ENCODE measurements at regions not wholly inside any gene's neighbourhood (a gene's known extent, or its start where the extent isn't known, plus 50 kb on each side); places are given as distances from the start of the nearest gene placed in this dataset.

DNA sequence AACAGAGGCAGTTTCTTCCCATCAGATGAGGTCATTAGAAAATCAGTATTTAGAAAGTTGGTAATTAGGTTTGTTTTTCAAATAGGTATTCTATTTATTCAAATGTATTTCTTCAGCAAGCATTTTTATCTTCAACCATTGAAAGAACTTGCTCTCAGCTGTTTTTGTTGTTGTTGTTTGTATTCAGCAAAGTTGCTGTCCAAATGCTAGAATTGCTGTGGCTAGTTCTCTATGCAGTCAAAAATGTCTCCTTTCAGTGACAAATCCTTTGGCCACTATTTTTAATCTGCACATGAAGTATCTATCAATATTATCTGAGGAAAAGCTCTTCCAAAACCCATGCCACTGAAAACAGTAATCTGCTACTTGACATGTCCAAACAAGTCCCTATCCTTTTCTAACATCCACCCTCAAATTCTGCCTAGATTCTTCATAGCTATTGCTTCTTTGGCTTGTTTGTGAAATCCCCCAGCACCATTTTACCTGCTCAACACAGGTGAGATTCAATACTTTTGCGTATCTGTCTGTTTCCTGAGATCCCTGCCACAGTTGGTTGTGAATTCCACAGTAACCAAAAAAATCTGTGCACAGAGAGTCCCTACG lies 1005.4 kb downstream of the GRIK2 start:
- TF ChIP-seq, protein P1, sequence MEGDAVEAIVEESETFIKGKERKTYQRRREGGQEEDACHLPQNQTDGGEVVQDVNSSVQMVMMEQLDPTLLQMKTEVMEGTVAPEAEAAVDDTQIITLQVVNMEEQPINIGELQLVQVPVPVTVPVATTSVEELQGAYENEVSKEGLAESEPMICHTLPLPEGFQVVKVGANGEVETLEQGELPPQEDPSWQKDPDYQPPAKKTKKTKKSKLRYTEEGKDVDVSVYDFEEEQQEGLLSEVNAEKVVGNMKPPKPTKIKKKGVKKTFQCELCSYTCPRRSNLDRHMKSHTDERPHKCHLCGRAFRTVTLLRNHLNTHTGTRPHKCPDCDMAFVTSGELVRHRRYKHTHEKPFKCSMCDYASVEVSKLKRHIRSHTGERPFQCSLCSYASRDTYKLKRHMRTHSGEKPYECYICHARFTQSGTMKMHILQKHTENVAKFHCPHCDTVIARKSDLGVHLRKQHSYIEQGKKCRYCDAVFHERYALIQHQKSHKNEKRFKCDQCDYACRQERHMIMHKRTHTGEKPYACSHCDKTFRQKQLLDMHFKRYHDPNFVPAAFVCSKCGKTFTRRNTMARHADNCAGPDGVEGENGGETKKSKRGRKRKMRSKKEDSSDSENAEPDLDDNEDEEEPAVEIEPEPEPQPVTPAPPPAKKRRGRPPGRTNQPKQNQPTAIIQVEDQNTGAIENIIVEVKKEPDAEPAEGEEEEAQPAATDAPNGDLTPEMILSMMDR (IDR thresholded peaks at IDR 0.05): no peak

DNA sequence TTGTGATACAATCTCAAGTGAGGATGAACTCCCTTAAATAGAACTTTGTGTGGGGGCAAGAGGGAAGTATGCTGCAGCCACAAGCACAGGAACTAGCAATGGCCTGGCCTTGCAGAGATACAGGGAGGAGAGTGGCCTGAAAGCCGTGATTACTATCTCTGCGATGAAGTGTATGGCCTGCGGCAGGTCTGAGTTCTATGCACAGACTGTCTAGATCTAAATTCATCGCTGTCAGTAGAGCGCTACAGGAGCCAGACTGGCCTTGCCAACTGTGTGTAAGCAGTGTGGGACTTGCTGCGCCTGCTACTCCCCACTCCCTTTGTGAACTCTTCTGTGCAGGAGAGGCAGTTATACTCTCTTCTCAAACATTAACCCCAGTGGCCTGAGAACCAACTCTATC lies 997.0 kb downstream of the GRIK2 start:
- TF ChIP-seq, protein P1 (IDR thresholded peaks at IDR 0.05): no peak

DNA sequence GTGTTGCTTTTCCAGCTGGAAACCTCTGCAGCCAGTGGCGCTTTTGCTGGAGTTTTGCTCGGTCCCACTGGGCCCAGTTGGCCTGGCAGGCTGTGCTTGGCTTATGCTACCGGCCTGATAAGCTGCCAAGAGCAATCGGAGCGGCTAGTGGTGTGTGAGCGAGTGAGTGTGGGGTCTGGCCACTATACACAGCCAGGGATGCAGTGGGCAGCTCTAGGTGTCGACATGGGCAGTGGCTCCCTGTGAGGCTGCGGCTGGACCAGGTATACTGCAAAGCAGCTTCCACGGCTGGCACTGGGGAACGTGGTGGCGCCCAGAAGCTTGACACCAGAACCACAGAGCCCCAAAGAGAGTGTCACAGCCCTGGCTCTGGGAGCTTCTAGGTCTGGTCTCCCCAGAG lies 996.5 kb downstream of the GRIK2 start:
- TF ChIP-seq, protein P1 (IDR thresholded peaks at IDR 0.05): no peak

DNA sequence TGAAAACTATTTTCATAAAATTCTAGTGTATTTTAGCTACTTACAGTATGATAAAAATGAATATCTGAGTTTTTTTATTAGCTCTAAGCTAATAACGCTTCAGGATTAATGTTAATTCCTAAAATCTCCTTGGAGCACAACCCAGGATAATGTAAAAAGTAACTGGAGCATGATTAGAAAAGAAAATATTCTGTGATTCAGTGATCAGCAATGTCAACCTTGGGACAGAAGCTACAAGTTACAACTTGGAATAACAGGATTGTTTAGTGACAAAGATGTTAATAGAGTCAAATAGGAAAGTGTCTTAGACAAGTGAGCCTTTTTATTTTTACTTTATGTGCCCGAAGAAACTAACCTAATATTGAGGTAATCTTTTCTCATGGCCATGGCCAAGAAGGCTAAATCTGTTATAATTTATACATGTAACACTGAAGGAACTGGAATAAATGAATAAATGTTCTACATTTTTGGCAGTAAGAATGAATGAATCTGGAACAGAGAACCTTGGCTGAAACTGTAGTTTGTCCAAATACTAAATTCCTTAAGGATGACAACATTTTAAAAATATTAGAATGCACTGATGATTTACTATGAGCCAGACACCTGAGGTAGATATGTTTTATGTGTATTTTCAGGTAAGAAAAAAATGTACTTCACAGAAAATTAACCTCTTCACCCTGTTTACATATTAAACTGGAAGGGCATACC lies 994.0 kb downstream of the GRIK2 start:
- TF ChIP-seq, protein P1 (IDR thresholded peaks at IDR 0.05): no peak

DNA sequence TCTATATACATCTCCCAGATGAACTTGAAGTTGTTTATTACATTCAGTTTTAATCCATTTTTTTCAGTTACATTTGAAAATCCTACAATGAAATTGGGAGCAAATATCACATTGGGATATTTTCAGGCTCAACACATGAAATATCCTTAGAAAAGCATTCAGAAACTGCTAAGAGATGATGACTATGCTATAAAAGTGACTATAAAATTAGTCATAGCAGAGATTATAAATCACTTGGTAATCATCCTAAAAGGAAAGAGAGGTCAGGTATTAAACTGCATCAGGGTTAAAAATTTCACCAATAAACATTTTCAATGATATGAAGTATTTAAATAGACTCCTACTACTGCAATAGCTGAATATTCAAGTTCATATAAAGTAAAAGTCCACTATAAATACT lies 987.7 kb downstream of the GRIK2 start:
- TF ChIP-seq, protein P1 (IDR thresholded peaks at IDR 0.05): no peak

DNA sequence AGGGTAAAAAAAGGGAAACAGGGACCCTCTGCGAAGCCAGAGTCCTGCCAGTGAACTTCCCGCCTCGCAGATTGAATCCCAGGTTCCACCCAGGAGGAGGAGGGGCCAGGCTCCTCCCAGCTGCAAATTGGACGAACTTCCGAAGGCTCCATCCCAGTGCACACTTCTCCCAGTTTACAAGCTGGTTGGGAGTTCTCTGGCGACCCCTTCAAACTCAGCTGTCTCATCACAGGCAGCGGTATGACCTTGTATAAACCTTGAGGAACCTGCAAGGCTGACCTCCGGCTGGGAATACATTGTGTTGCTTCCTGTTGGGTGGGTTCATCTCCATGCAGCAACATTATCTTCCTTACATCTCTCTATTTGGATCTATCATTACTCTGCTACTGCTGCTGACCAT lies 962.7 kb downstream of the GRIK2 start:
- TF ChIP-seq, protein P1 (IDR thresholded peaks at IDR 0.05): no peak

DNA sequence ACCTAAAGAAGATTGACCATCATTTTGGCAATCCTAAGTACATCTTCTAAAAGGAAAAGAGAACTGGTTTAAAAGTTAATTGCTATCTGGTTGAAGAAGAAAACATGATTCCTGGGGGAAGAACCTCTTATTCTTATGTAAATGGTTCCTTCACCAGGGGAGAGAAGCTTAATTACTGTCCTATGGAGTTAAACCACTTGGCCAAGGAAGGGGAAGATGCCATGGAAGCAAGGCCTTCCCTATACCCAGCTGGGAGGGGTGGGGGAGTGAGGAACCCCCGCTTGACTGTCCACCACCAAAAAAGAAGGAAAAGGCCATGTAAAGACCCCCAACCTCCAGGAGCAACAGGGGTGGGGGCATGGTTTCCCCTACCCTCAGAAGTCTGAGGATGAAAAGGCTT lies 962.1 kb downstream of the GRIK2 start:
- TF ChIP-seq, protein P1 (IDR thresholded peaks at IDR 0.05): no peak
